ENCODE measurements at regions not wholly inside any gene's neighbourhood (a gene's known extent, or its start where the extent isn't known, plus 50 kb on each side); places are given as distances from the start of the nearest gene placed in this dataset.

DNA sequence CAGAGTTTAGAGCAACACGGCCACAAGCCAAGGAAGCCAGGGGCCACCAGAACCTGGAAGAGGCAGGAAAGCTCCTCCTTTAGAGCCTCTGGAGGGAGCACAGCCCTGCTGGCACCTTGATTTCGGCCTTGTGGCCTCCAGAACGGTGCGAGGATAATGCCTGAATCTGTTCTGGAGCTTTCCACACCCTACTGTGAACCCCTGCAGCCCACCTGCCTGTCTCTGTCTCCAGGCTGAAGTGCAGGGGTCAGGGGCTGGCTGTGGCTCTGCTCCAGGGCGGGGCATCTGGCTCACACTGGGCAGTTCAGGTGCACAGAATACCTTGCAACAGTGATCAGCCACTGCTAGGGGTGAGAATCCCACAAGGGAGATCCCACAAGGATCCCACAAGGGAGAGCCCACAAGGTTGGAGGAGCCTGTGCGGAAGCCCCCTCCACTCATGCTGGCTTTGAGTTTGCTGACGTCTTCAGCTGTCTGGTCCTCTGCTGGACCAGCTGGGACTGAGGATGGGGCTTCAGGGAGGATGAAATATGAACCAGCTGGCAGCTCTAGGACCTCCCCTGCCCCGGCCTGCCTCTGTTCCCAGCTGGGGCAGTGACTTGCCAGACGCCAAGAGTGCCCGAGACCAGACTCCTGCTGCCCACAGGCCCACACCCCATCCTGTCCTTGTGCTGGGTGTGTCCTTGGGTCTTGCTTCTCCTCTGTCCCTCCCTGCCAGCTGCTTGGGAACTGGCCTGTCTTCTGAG, 56.4 kb upstream of the OTOS start:
- TF ChIP-seq, protein P1, sequence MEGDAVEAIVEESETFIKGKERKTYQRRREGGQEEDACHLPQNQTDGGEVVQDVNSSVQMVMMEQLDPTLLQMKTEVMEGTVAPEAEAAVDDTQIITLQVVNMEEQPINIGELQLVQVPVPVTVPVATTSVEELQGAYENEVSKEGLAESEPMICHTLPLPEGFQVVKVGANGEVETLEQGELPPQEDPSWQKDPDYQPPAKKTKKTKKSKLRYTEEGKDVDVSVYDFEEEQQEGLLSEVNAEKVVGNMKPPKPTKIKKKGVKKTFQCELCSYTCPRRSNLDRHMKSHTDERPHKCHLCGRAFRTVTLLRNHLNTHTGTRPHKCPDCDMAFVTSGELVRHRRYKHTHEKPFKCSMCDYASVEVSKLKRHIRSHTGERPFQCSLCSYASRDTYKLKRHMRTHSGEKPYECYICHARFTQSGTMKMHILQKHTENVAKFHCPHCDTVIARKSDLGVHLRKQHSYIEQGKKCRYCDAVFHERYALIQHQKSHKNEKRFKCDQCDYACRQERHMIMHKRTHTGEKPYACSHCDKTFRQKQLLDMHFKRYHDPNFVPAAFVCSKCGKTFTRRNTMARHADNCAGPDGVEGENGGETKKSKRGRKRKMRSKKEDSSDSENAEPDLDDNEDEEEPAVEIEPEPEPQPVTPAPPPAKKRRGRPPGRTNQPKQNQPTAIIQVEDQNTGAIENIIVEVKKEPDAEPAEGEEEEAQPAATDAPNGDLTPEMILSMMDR (IDR thresholded peaks at IDR 0.05) = no peak
- no peak for TF ChIP-seq POLR2A (IDR thresholded peaks at IDR 0.05)
